ENCODE measurements at regions not wholly inside any gene's neighbourhood (a gene's known extent, or its start where the extent isn't known, plus 50 kb on each side); places are given as distances from the start of the nearest gene placed in this dataset.

DNA sequence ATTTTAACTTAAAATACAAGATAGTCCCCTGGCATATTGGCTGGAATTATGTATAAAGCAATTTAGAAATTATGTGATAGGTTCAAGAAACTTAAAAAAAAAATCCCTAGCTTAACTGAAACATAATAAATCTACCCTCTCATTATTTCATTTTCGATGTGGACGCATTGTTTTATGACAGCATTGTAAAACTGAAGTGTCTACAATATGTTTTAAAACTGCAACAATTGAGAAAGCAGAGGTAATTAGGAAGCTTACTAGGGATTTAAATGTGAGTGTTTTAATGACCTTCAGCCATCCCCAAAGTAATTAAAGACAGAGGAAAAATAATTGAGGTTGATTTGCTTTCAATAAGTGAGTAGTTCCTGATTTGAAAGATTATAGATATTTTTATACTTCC lies 776.0 kb downstream of the TBC1D32 start:
- H3K27me3 ChIP-seq (ENCODE audit: insufficient read depth, poor library complexity, severe bottlenecking), result no peaks in the 10 kb centered on the region
- no peaks in the 10 kb centered on the region for H3K9me3 ChIP-seq (ENCODE audit: severe bottlenecking)
- no peak for ATAC-seq (ENCODE audit: low read depth)

DNA sequence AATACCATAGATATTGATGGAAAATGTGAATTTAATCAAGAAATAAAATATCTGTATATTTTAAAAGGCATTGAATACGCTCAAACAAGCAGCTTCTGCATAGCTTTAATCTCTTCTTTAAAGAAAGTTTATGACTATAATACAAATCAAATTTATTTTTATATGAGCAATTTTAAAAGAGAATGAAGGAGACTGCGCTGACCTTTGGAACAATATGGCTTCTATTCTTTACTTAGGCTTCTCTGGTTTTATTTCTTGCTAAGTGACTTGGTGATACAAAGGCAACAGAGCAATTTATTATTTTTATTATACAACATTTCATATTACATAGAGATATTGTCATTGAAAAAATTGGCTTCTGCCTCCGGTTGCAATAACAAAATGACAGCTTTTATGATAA lies 776.7 kb downstream of the TBC1D32 start:
- no peak for DNase-seq (ENCODE audit: low spot score)
- Histone ChIP-seq H3K4me1 (ENCODE audit: insufficient read depth, poor library complexity, severe bottlenecking) (no peaks in the 10 kb centered on the region), H3K27ac (ENCODE audit: poor library complexity, severe bottlenecking) (no peak overlapping the region), H3K9me3 (ENCODE audit: severe bottlenecking) (no peaks in the 10 kb centered on the region), H3K27me3 (ENCODE audit: insufficient read depth, poor library complexity, severe bottlenecking) (no peaks in the 10 kb centered on the region), H3K4me3 (ENCODE audit: severe bottlenecking) (no peak overlapping the region), H3K36me3 (ENCODE audit: low read depth) (no peaks in the 10 kb centered on the region)
- TF ChIP-seq, protein P1, sequence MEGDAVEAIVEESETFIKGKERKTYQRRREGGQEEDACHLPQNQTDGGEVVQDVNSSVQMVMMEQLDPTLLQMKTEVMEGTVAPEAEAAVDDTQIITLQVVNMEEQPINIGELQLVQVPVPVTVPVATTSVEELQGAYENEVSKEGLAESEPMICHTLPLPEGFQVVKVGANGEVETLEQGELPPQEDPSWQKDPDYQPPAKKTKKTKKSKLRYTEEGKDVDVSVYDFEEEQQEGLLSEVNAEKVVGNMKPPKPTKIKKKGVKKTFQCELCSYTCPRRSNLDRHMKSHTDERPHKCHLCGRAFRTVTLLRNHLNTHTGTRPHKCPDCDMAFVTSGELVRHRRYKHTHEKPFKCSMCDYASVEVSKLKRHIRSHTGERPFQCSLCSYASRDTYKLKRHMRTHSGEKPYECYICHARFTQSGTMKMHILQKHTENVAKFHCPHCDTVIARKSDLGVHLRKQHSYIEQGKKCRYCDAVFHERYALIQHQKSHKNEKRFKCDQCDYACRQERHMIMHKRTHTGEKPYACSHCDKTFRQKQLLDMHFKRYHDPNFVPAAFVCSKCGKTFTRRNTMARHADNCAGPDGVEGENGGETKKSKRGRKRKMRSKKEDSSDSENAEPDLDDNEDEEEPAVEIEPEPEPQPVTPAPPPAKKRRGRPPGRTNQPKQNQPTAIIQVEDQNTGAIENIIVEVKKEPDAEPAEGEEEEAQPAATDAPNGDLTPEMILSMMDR (IDR thresholded peaks at IDR 0.05; ENCODE audit: poor library complexity, severe bottlenecking), result no peak
- ATAC-seq (ENCODE audit: low read depth), result no peak

More for the DNA sequence above, 776.0 kb downstream of the TBC1D32 start:
- DNase-seq (ENCODE audit: low spot score), result no peak
- Histone ChIP-seq H3K4me1 (ENCODE audit: insufficient read depth, poor library complexity, severe bottlenecking) (no peaks in the 10 kb centered on the region), H3K36me3 (ENCODE audit: low read depth) (no peaks in the 10 kb centered on the region), H3K27ac (ENCODE audit: poor library complexity, severe bottlenecking) (no peak overlapping the region), H3K4me3 (ENCODE audit: severe bottlenecking) (no peak overlapping the region)
- TF ChIP-seq, protein P1 (IDR thresholded peaks at IDR 0.05; ENCODE audit: poor library complexity, severe bottlenecking), result no peak

DNA sequence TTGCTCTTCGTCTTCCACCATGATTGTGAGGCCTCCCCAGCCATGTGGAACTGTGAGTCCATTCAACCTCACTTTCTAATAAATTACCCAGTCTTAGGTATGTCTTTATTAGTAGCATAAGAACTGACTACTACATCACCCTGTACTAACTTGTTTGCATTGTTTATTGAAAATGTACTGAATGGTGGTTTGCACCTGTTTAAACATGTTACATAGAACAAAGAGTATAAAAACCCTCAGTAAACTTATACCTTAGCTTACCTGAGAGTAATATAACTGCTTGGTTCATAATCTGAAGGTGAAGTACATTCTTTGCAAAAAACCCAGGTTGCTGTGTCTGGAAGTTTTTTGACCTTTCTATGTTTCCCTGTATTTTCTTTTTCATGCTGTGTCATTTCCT lies 777.8 kb downstream of the TBC1D32 start:
- Histone ChIP-seq H3K4me1 (ENCODE audit: insufficient read depth, poor library complexity, severe bottlenecking) (no peaks in the 10 kb centered on the region), H3K4me3 (ENCODE audit: severe bottlenecking) (no peak overlapping the region), H3K9me3 (ENCODE audit: severe bottlenecking) (no peaks in the 10 kb centered on the region), H3K36me3 (ENCODE audit: low read depth) (no peaks in the 10 kb centered on the region), H3K27ac (ENCODE audit: poor library complexity, severe bottlenecking) (no peak overlapping the region), H3K27me3 (ENCODE audit: insufficient read depth, poor library complexity, severe bottlenecking) (no peaks in the 10 kb centered on the region)
- ATAC-seq (ENCODE audit: low read depth), result no peak
- TF ChIP-seq, protein P1 (IDR thresholded peaks at IDR 0.05; ENCODE audit: poor library complexity, severe bottlenecking), result no peak
- no peak for DNase-seq (ENCODE audit: low spot score)

DNA sequence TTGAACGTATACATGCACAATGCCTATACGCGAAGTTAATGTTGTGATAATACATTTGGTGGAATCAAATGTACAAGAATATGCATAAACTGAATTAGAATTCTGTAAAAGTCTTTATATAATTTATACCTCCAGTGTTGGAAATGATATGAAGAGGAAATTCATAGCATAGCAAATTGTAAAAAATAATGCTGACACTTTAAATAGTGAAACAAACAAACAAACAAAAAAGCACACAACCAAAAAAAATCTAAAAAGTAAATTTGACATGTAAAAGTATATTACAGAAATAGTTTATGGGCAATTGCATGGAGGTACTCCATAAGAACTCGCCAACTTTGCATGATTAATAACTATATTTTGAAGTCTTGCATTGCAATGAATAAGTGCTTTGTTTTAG lies 780.9 kb downstream of the TBC1D32 start:
- DNase-seq (ENCODE audit: low spot score) (no peak), ATAC-seq (ENCODE audit: low read depth) (no peak)
- TF ChIP-seq, protein P1 (IDR thresholded peaks at IDR 0.05; ENCODE audit: poor library complexity, severe bottlenecking), result no peak
- Histone ChIP-seq H3K27ac (ENCODE audit: poor library complexity, severe bottlenecking) (no peak overlapping the region), H3K36me3 (ENCODE audit: low read depth) (no peaks in the 10 kb centered on the region), H3K9me3 (ENCODE audit: severe bottlenecking) (no peaks in the 10 kb centered on the region), H3K4me3 (ENCODE audit: severe bottlenecking) (no peak overlapping the region), H3K27me3 (ENCODE audit: insufficient read depth, poor library complexity, severe bottlenecking) (no peaks in the 10 kb centered on the region), H3K4me1 (ENCODE audit: insufficient read depth, poor library complexity, severe bottlenecking) (no peaks in the 10 kb centered on the region)

DNA sequence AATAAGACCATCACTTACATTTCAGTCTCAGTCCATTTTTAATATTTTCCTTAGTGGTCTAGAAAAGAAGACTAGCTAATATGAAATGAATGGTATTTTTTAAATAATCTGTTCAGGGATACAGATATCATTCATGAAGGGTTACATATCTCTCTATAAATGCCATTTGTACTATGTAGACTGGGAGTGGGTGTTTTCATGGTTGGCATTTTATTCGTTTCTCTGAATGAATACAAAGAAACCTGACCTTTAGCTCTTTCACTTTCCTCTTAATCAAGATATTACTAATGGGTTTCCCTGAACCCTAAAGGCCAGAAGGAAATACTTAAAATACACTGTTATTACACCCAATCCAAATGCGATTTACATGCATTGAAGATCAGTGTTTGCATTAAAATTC lies 788.9 kb downstream of the TBC1D32 start:
- H3K9me3 ChIP-seq (ENCODE audit: severe bottlenecking), result no peaks in the 10 kb centered on the region
- H3K27me3 ChIP-seq (ENCODE audit: insufficient read depth, poor library complexity, severe bottlenecking), result no peaks in the 10 kb centered on the region
- TF ChIP-seq, protein P1 (IDR thresholded peaks at IDR 0.05; ENCODE audit: poor library complexity, severe bottlenecking), result no peak
- H3K4me1 ChIP-seq (ENCODE audit: insufficient read depth, poor library complexity, severe bottlenecking), result no peaks in the 10 kb centered on the region
- DNase-seq (ENCODE audit: low spot score), result no peak
- no peak overlapping the region for H3K4me3 ChIP-seq (ENCODE audit: severe bottlenecking)
- no peaks in the 10 kb centered on the region for H3K36me3 ChIP-seq (ENCODE audit: low read depth)
- H3K27ac ChIP-seq (ENCODE audit: poor library complexity, severe bottlenecking), result no peak overlapping the region
- ATAC-seq (ENCODE audit: low read depth), result no peak
